Upper lobe of left lung (tissue), 6 donors: ENCODE measurements at regions not wholly inside any gene's neighbourhood (a gene's known extent, or its start where the extent isn't known, plus 50 kb on each side); places are given as distances from the start of the nearest gene placed in this dataset.

Source experiments
- ATAC-seq, 2 donors: fragments of 200-7000 bp; cut with Tn5 transposase; one replicate each; pipeline ENCODE4 v1.9.1; 2022; ENCODE audit warnings: mild to moderate bottlenecking in 2 of 2, moderate library complexity in 2 of 2; ENCODE audit not compliant: low FRiP score in 2 of 2
- DNase-seq, 2 donors: peaks; one replicate each; pipeline ENCODE4 v3.0.0-alpha.2; 2019 to 2020
- H3K27ac ChIP-seq, 4 donors: fragments of 200-600 bp; sonication (generic); one replicate each; pipeline ENCODE4 v1.5.1; 2016 to 2019
- H3K27me3 ChIP-seq, 4 donors: fragments of 200-600 bp; sonication (generic); one replicate each; pipeline ENCODE4 v1.5.1; 2017 to 2019
- H3K36me3 ChIP-seq, 4 donors: fragments of 200-600 bp; sonication (generic); one replicate each; pipeline ENCODE4 v1.5.1; 2016 to 2019
- H3K4me1 ChIP-seq, 4 donors: fragments of 200-600 bp; sonication (generic); one replicate each; pipeline ENCODE4 v1.5.1; 2018 to 2019
- H3K4me3 ChIP-seq, 4 donors: fragments of 200-600 bp; sonication (generic); one replicate each; pipeline ENCODE4 v1.5.1; 2017 to 2019; ENCODE audit warnings: mild to moderate bottlenecking in 2 of 4, moderate library complexity in 1 of 4
- H3K9me3 ChIP-seq, 4 donors: fragments of 200-600 bp; sonication (generic); one replicate each; pipeline ENCODE4 v1.5.1; 2018 to 2019
- CTCF ChIP-seq, 6 experiments: fragments of 450-650 bp in 4 of 6; fragments of 200-600 bp in 2 of 6; sonication (generic) in 2 of 6; IDR thresholded peaks; one replicate each; pipeline ENCODE4 v1.5.1; 2016 to 2019; ENCODE audit warnings: antibody characterized with exemption in 6 of 6
- EP300 ChIP-seq, 4 donors: sonication (generic); formaldehyde crosslinking; IDR thresholded peaks; one replicate each; pipeline ENCODE4 v1.5.1; 2017; ENCODE audit warnings: antibody characterized with exemption in 4 of 4, control low read depth in 2 of 4
- POLR2A ChIP-seq, 4 donors: fragments of 450-650 bp; IDR thresholded peaks; one replicate each; pipeline ENCODE4 v1.5.1; 2016 to 2017; ENCODE audit warnings: antibody characterized with exemption in 4 of 4, mild to moderate bottlenecking in 2 of 4
- POLR2AphosphoS5 ChIP-seq, 2 donors: sonication (generic); formaldehyde crosslinking; IDR thresholded peaks; one replicate each; pipeline ENCODE4 v1.5.1; 2017; ENCODE audit warnings: antibody characterized with exemption in 2 of 2
- WGBS, 2 donors: methylation state at CpG; one replicate each; pipeline ENCODE4 v1.1.5; 2017 to 2018; 5-methylcytosine and 5-hydroxymethylcytosine counted together
- donor health status: DM: no; HTN: no; CAD: no; lungs with moderate emphysema.
- donor health status: DM: no; HTN: yes; CAD: no; lungs with severe emphysema.

DNA sequence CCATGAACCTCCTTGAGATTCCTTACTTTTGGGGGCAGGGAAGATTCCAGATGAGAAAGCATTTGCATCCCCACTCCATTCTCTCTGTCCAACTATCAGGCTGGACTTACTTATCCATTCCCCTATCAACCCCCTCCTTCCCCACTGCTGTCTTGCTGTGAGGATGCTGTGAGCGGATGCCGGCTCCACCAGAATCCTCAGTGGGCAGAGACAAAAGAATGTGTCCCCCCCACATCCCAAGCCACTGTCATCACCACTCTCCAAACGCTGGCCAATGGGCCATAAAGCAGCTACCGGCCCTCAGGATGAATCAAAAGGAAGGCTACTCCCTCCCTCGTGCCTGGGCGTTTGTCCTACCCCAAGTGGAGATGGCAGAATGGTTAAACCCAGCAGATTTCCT lies 173.0 kb upstream of the NTF3 start:
- Histone ChIP-seq H3K36me3 (no peaks in the 10 kb centered on the region), H3K4me3 (no peak overlapping the region), H3K9me3 (no peaks in the 10 kb centered on the region), H3K27ac (no peak overlapping the region), H3K4me1 (peaks cover 0 to 2% (median 0%) of the 10 kb centered on the region in 4 donors), H3K27me3 (no peaks in the 10 kb centered on the region)
- ATAC-seq (no peak), DNase-seq (no peak)
- TF ChIP-seq POLR2AphosphoS5 (IDR thresholded peaks at IDR 0.05) (no peak), EP300 (IDR thresholded peaks at IDR 0.05) (no peak), POLR2A (IDR thresholded peaks at IDR 0.05) (no peak), CTCF (IDR thresholded peaks at IDR 0.05) (no peak)
- WGBS, 2 donors: 93 to 94% methylated on average over 3 to 6 of the region's 6 CpGs

DNA sequence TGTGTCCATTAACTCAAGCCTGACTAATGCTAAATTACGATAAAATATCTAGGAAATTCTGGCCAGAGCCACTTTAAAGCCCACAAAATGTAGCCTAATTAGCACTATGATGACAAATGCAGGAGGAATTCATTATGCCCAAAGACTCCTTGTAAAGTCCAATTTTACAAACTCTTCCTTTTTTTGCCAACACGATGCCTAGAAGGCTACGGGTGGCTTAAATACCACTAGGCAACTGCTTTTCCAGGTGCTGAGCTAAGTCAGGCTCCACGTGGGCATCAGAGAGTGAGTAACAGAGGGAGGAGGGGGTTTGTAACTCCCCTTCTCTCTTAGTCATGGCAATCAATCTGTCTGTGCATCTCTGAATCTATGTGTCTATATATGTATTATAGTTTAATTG lies 172.4 kb upstream of the NTF3 start:
- 73 to 79% methylated on average over 4 of the region's 4 CpGs for WGBS, 2 donors
- no peaks in the 10 kb centered on the region for H3K27me3 ChIP-seq

GRCh38 chr12:5260086-5260485 lies 171.8 kb upstream of the NTF3 start:
- Histone ChIP-seq H3K4me1 (peaks cover 0 to 2% (median 0%) of the 10 kb centered on the region in 4 donors), H3K27ac (no peak overlapping the region), H3K4me3 (no peak overlapping the region), H3K9me3 (no peaks in the 10 kb centered on the region), H3K27me3 (no peaks in the 10 kb centered on the region), H3K36me3 (no peaks in the 10 kb centered on the region)
- DNase-seq: no peak
- WGBS, 2 donors: 53% methylated on average over 3 of the region's 3 CpGs
- TF ChIP-seq EP300 (IDR thresholded peaks at IDR 0.05) (no peak), POLR2AphosphoS5 (IDR thresholded peaks at IDR 0.05) (no peak)
- no peak for ATAC-seq

More for the DNA sequence above, 172.4 kb upstream of the NTF3 start:
- TF ChIP-seq EP300 (IDR thresholded peaks at IDR 0.05): no peak
- TF ChIP-seq POLR2AphosphoS5 (IDR thresholded peaks at IDR 0.05): no peak
- TF ChIP-seq POLR2A (IDR thresholded peaks at IDR 0.05): no peak
- Histone ChIP-seq H3K27ac (no peak overlapping the region), H3K36me3 (no peaks in the 10 kb centered on the region), H3K9me3 (no peaks in the 10 kb centered on the region), H3K4me3 (no peak overlapping the region), H3K4me1 (peaks cover 0 to 2% (median 0%) of the 10 kb centered on the region in 4 donors)
- no peak for DNase-seq
- no peak for ATAC-seq

- ATAC-seq: no peak
- TF ChIP-seq POLR2AphosphoS5 (IDR thresholded peaks at IDR 0.05): no peak
- 44 to 61% methylated on average over 1 of the region's 1 CpG for WGBS, 2 donors
Observed at GRCh38 chr12:5260591-5261086, 171.3 kb upstream of the NTF3 start.

DNA sequence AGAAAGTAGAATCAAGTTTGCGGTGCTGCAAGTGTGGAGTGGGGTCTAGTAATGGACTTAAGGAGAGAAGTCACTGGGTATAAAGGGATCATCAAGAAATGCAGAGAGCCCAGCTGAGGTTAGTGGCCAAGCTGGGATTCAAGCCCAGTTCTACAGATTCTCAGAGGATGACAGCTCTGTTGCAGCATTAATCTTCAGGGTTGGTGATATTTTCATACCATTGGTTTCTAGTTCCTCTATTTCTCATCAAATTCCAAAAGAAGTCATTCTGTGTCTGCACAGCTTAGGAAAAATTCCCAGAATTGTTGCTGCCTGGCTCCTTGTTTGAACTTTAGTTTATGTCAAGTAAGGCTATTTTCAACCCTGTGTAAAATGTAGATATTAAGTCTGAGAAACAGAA lies 169.5 kb upstream of the NTF3 start:
- H3K9me3 ChIP-seq: no peaks in the 10 kb centered on the region
- H3K36me3 ChIP-seq: no peaks in the 10 kb centered on the region
- ATAC-seq (no peak), DNase-seq (no peak)
- H3K4me1 ChIP-seq: peaks cover 0 to 2% (median 0%) of the 10 kb centered on the region in 4 donors
- H3K4me3 ChIP-seq: no peak overlapping the region
- no peaks in the 10 kb centered on the region for H3K27me3 ChIP-seq
- TF ChIP-seq POLR2A (IDR thresholded peaks at IDR 0.05): no peak
- TF ChIP-seq EP300 (IDR thresholded peaks at IDR 0.05): no peak
- no peak overlapping the region for H3K27ac ChIP-seq
- WGBS, 2 donors: 82 to 96% methylated on average over 1 of the region's 1 CpG

More at GRCh38 chr12:5260591-5261086, 171.3 kb upstream of the NTF3 start:
- H3K36me3 ChIP-seq: no peaks in the 10 kb centered on the region
- DNase-seq: no peak
- no peak overlapping the region for H3K27ac ChIP-seq
- no peaks in the 10 kb centered on the region for H3K27me3 ChIP-seq
- no peak overlapping the region for H3K4me3 ChIP-seq
- no peaks in the 10 kb centered on the region for H3K9me3 ChIP-seq
- H3K4me1 ChIP-seq: peaks cover 0 to 2% (median 0%) of the 10 kb centered on the region in 4 donors

DNA sequence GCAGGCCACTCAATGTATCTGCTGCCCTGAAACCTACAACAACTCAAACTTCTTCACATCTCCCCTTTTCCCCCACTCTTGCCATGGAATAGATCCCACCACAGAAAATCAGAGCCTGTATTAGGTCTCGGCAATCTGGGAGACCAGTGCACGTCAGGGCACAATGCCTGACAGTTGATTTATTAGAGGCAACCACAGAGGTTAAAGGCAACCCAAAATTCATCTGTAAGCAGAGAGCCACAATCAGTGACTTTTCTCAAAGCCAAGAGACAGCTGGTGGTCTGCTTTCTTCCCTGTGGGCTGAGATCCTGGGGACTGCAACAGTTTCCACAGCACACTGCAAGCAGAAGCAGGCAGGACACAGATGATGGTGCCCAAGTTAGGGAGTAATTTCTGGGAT lies 169.0 kb upstream of the NTF3 start:
- 46% methylated on average over 2 of the region's 2 CpGs; no CpG with 5 or more reads in 1 of the 2 donors for WGBS, 2 donors
- H3K36me3 ChIP-seq: no peaks in the 10 kb centered on the region
- no peak for ATAC-seq

More for the DNA sequence above, 169.0 kb upstream of the NTF3 start:
- Histone ChIP-seq H3K4me1 (peaks cover 0 to 2% (median 0%) of the 10 kb centered on the region in 4 donors), H3K4me3 (no peak overlapping the region), H3K27ac (no peak overlapping the region), H3K27me3 (no peaks in the 10 kb centered on the region), H3K9me3 (no peaks in the 10 kb centered on the region)
- no peak for TF ChIP-seq CTCF (IDR thresholded peaks at IDR 0.05)
- TF ChIP-seq POLR2AphosphoS5 (IDR thresholded peaks at IDR 0.05): no peak
- TF ChIP-seq EP300 (IDR thresholded peaks at IDR 0.05): no peak
- TF ChIP-seq POLR2A (IDR thresholded peaks at IDR 0.05): no peak
- no peak for DNase-seq
